H9 (cell line): ENCODE measurements at regions not wholly inside any gene's neighbourhood (a gene's known extent, or its start where the extent isn't known, plus 50 kb on each side); places are given as distances from the start of the nearest gene placed in this dataset.

Experiments used
- DNase-seq: peaks from one replicate; pipeline ENCODE4 v3.0.0-alpha.2; 2017
- H2AFZ ChIP-seq: one replicate; pipeline ENCODE4 v1.6.1; 2013; ENCODE audit warnings: mild to moderate bottlenecking, low read length, control low read depth, moderate library complexity
- H2AK5ac ChIP-seq: 2 replicates; pipeline ENCODE4 v1.6.1; 2013; ENCODE audit warnings: low read length, control low read depth, mixed read lengths; ENCODE audit not compliant: insufficient read length
- H2BK120ac ChIP-seq: one replicate; pipeline ENCODE4 v1.6.1; 2013; ENCODE audit warnings: low read depth, mild to moderate bottlenecking, low read length, control low read depth, inconsistent platforms; ENCODE audit not compliant: poor library complexity, severe bottlenecking
- H2BK12ac ChIP-seq: 2 replicates; pipeline ENCODE4 v1.6.1; 2013; ENCODE audit warnings: low read length, control low read depth, mixed read lengths, low read depth; ENCODE audit not compliant: insufficient read length
- H2BK15ac ChIP-seq: 2 replicates; pipeline ENCODE4 v1.6.1; 2013; ENCODE audit warnings: low read depth, low read length, control low read depth
- H2BK20ac ChIP-seq: one replicate; pipeline ENCODE4 v1.6.1; 2013; ENCODE audit warnings: low read depth, mild to moderate bottlenecking, low read length, control low read depth, inconsistent platforms; ENCODE audit not compliant: poor library complexity, severe bottlenecking
- H2BK5ac ChIP-seq: 2 replicates; pipeline ENCODE4 v1.6.1; 2013; ENCODE audit warnings: low read length, control low read depth, mixed read lengths; ENCODE audit not compliant: insufficient read length
- H3K14ac ChIP-seq: 2 replicates; pipeline ENCODE4 v1.6.1; 2013; ENCODE audit warnings: low read length, control low read depth; ENCODE audit not compliant: insufficient read depth
- H3K18ac ChIP-seq: 2 replicates; pipeline ENCODE4 v1.6.1; 2013; ENCODE audit warnings: low read depth, mild to moderate bottlenecking, mixed read lengths, low read length, control low read depth; ENCODE audit not compliant: insufficient read length
- H3K23ac ChIP-seq: 2 replicates; pipeline ENCODE4 v1.6.1; 2013; ENCODE audit warnings: low read length, control low read depth, mixed read lengths, low read depth; ENCODE audit not compliant: insufficient read length
- H3K23me2 ChIP-seq: 2 replicates; pipeline ENCODE4 v1.6.1; 2013; ENCODE audit warnings: low read depth, mild to moderate bottlenecking, mixed read lengths, low read length, control low read depth; ENCODE audit not compliant: insufficient read length, poor library complexity, severe bottlenecking
- H3K27ac ChIP-seq: 2 replicates; pipeline ENCODE4 v1.5.1; 2013; ENCODE audit warnings: low read length, control low read depth, mixed read lengths, low read depth; ENCODE audit not compliant: insufficient read length
- H3K27me3 ChIP-seq: 2 replicates; pipeline ENCODE4 v1.6.1; 2013; ENCODE audit warnings: low read length, control low read depth, inconsistent platforms; ENCODE audit not compliant: insufficient read depth
- H3K4ac ChIP-seq: 2 replicates; pipeline ENCODE4 v1.6.1; 2013; ENCODE audit warnings: low read depth, mild to moderate bottlenecking, control low read depth, inconsistent platforms, low read length, moderate library complexity
- H3K4me1 ChIP-seq: 2 replicates; pipeline ENCODE4 v1.6.1; 2013; ENCODE audit warnings: low read length, control low read depth, inconsistent platforms; ENCODE audit not compliant: insufficient read depth
- H3K4me2 ChIP-seq: 2 replicates; pipeline ENCODE4 v1.6.1; 2013; ENCODE audit warnings: low read length, control low read depth, mixed read lengths; ENCODE audit not compliant: insufficient read length, insufficient read depth
- H3K56ac ChIP-seq: 2 replicates; pipeline ENCODE4 v1.6.1; 2013; ENCODE audit warnings: low read depth, mild to moderate bottlenecking, mixed read lengths, low read length, control low read depth; ENCODE audit not compliant: insufficient read length
- H3K79me1 ChIP-seq: 2 replicates; pipeline ENCODE4 v1.6.1; 2013; ENCODE audit warnings: low read depth, mild to moderate bottlenecking, moderate library complexity, low read length, control low read depth, inconsistent platforms; ENCODE audit not compliant: insufficient read depth, poor library complexity, severe bottlenecking
- H3K79me2 ChIP-seq: 2 replicates; pipeline ENCODE4 v1.6.1; 2013; ENCODE audit warnings: low read length, control low read depth, inconsistent platforms; ENCODE audit not compliant: insufficient read depth
- H3K9ac ChIP-seq: 2 replicates; pipeline ENCODE4 v1.6.1; 2013; ENCODE audit warnings: low read length, control low read depth, mixed read lengths; ENCODE audit not compliant: insufficient read length; ENCODE audit errors: extremely low read depth
- H3K9me3 ChIP-seq: one replicate; pipeline ENCODE4 v1.6.1; 2013; ENCODE audit warnings: low read depth, low read length, inconsistent platforms; ENCODE audit not compliant: control insufficient read depth
- H3T11ph ChIP-seq: one replicate; pipeline ENCODE4 v1.6.1; 2013; ENCODE audit warnings: mild to moderate bottlenecking, low read length, control low read depth, inconsistent platforms
- H4K20me1 ChIP-seq: one replicate; pipeline ENCODE4 v1.6.1; 2013; ENCODE audit not compliant: control insufficient read depth, insufficient read length, insufficient read depth
- H4K5ac ChIP-seq: 2 replicates; pipeline ENCODE4 v1.6.1; 2013; ENCODE audit warnings: low read depth, mild to moderate bottlenecking, mixed read lengths, low read length, control low read depth; ENCODE audit not compliant: insufficient read length
- H4K8ac ChIP-seq: replicated peaks from 2 replicates; pipeline ENCODE4 v1.6.1; 2013; ENCODE audit warnings: low read length, control low read depth, mixed read lengths, low read depth; ENCODE audit not compliant: insufficient read length
- H4K91ac ChIP-seq: 2 replicates; pipeline ENCODE4 v1.6.1; 2013; ENCODE audit warnings: low read depth, mild to moderate bottlenecking, moderate library complexity, mixed read lengths, low read length, control low read depth; ENCODE audit not compliant: insufficient read length
- H3K27ac Mint-ChIP-seq, 3 experiments: 2 replicates in 2 of 3; 3 replicates in 1 of 3; pipeline ENCODE4 v1.8.0; 2020 to 2021; ENCODE audit warnings: mixed read lengths in 3 of 3, mild to moderate bottlenecking in 1 of 3, moderate library complexity in 1 of 3
- H3K27me3 Mint-ChIP-seq: 2 replicates; pipeline ENCODE4 v1.8.0; 2021; ENCODE audit warnings: low read depth, mild to moderate bottlenecking, moderate library complexity, mixed read lengths
- H3K36me3 Mint-ChIP-seq, 3 experiments: 2 replicates in 2 of 3; 3 replicates in 1 of 3; pipeline ENCODE4 v1.8.0; 2020 to 2021; ENCODE audit warnings: low read depth in 3 of 3, mixed read lengths in 3 of 3; ENCODE audit not compliant: insufficient read depth in 1 of 3
- H3K4me1 Mint-ChIP-seq, 2 experiments: 2 replicates each; pipeline ENCODE4 v1.8.0; 2020; ENCODE audit warnings: mixed read lengths in 2 of 2
- H3K4me3 Mint-ChIP-seq, 2 experiments: 2 replicates in 1 of 2; 3 replicates in 1 of 2; pipeline ENCODE4 v1.8.0; 2020 to 2021; ENCODE audit warnings: mild to moderate bottlenecking in 2 of 2, mixed read lengths in 2 of 2, moderate library complexity in 1 of 2
- H3K9me3 Mint-ChIP-seq, 2 experiments: 2 replicates in 1 of 2; 3 replicates in 1 of 2; pipeline ENCODE4 v1.8.0; 2020; ENCODE audit warnings: mild to moderate bottlenecking in 2 of 2, mixed read lengths in 2 of 2, moderate library complexity in 1 of 2
- CTCF ChIP-seq: fragments of 200-600 bp; sonication (generic); conservative IDR thresholded peaks from 3 replicates; pipeline ENCODE4 v1.8.0; 2021; ENCODE audit warnings: antibody characterized with exemption, mild to moderate bottlenecking
- WGBS: extraction: QIAGEN DNeasy Blood & Tissue Kit; methylation state at CpG from one replicate; pipeline ENCODE4 v1.1.7; 2013; ENCODE audit warnings: missing lambda C conversion rate, low lambda C conversion rate, mixed read lengths; ENCODE audit not compliant: insufficient read length; ENCODE audit errors: extremely low coverage; 5-methylcytosine and 5-hydroxymethylcytosine counted together

- Mint-ChIP-seq H3K27ac (peak overlapping the region; percentile 5 to 96 (median 21); a peak in 5 of 7 replicates), H3K36me3 (peaks cover 0 to 5% (median 0%) of the 10 kb centered on the region in 3 experiments; a peak in 1 of 7 replicates), H3K9me3 (no peaks in the 10 kb centered on the region), H3K27me3 (no peaks in the 10 kb centered on the region), H3K4me1 (peaks cover 40 to 48% of the 10 kb centered on the region in 2 experiments), H3K4me3 (no peak overlapping the region)
- peaks cover 9% of the 10 kb centered on the region; the same call in 1 of the 2 replicates for H3K4me1 ChIP-seq
- no peak overlapping the region for H3K14ac ChIP-seq
- H2BK5ac ChIP-seq: no peak overlapping the region
- H3K9me3 ChIP-seq: no peaks in the 10 kb centered on the region
- no peaks in the 10 kb centered on the region for H3K27me3 ChIP-seq
- no peak overlapping the region for H4K91ac ChIP-seq
- DNase-seq: no peak
- H2BK12ac ChIP-seq: no peak overlapping the region
- TF ChIP-seq CTCF: no peak
- no peak overlapping the region for H2AFZ ChIP-seq
- no peak overlapping the region for H3T11ph ChIP-seq
- no peak overlapping the region for H3K4ac ChIP-seq
- no peak overlapping the region for H3K23ac ChIP-seq
- no peaks in the 10 kb centered on the region for H4K20me1 ChIP-seq
- no peak overlapping the region for H4K8ac ChIP-seq
- no peak overlapping the region for H3K18ac ChIP-seq
- H3K79me1 ChIP-seq: no peaks in the 10 kb centered on the region
- no peak overlapping the region for H2BK15ac ChIP-seq
- WGBS: no CpG with 5 or more reads among the region's 3 CpGs
- H2AK5ac ChIP-seq: no peak overlapping the region
- H2BK120ac ChIP-seq: no peak overlapping the region
- no peak overlapping the region for H4K5ac ChIP-seq
- H2BK20ac ChIP-seq: no peak overlapping the region
- no peaks in the 10 kb centered on the region for H3K23me2 ChIP-seq
- H3K27ac ChIP-seq: no peak overlapping the region
- H3K56ac ChIP-seq: no peak overlapping the region
- H3K4me2 ChIP-seq: no peak overlapping the region
- H3K79me2 ChIP-seq: no peaks in the 10 kb centered on the region
- H3K9ac ChIP-seq: no peak overlapping the region
These were observed 355.1 kb upstream of the ZC3H15 start for GRCh38 chr2:186130748-186131641.
